HepG2 (cell line): ENCODE measurements at regions not wholly inside any gene's neighbourhood (a gene's known extent, or its start where the extent isn't known, plus 50 kb on each side); places are given as distances from the start of the nearest gene placed in this dataset.

ENCODE experiments used
- ATAC-seq: fragments of 200-7000 bp; cut with Tn5 transposase; 3 replicates; pipeline ENCODE4 v1.9.1; 2020; ENCODE audit warnings: mild to moderate bottlenecking, moderate library complexity
- BruUV-seq: library from RNA; stranded (reverse); fragments of 400-500 nt; replicated peaks from 2 replicates; lab custom pipeline; 2021; lab: Mats Ljungman, UMichigan
- CTCF ChIA-PET: fragments of 300-600 bp; formaldehyde crosslinking; extraction: SDS; loops from one replicate; lab custom pipeline; 2021; ENCODE audit warnings: low total read pairs, inconsistent platforms, low intra/inter-chr PET ratio; lab: Yijun Ruan, JAX
- POLR2A ChIA-PET: fragments of 350-600 bp; sonication (Branson Sonifier 250); formaldehyde crosslinking; loops from one replicate; lab custom pipeline; 2020; ENCODE audit warnings: antibody characterized with exemption, inconsistent platforms; lab: Yijun Ruan, JAX
- DNase-seq: peaks from one replicate; pipeline ENCODE4 v3.0.0-alpha.2; 2015; ENCODE audit warnings: low spot score
- FAIRE-seq: peaks from 3 replicates; lab custom pipeline; 2011; peaks lifted over from hg19 to GRCh38; lab: Jason Lieb, UNC
- H2AFZ ChIP-seq: one replicate; pipeline ENCODE4 v1.6.1; 2011; ENCODE audit warnings: low read length, inconsistent platforms
- H3K27ac ChIP-seq: fragments of 300-600 bp; 3 replicates; pipeline ENCODE4 v1.8.0; 2011; ENCODE audit warnings: mixed run types, mild to moderate bottlenecking, mixed read lengths, low read length, inconsistent platforms; ENCODE audit not compliant: insufficient read depth; ENCODE audit errors: extremely low read length
- H3K27me3 ChIP-seq, 2 experiments: fragments of 200-600 bp in 1 of 2; 2 replicates in 1 of 2; 3 replicates in 1 of 2; pipeline versions ENCODE4 v1.6.0 to v1.8.0; 2011; ENCODE audit warnings: low read length in 2 of 2, mild to moderate bottlenecking in 2 of 2, moderate library complexity in 2 of 2, inconsistent platforms in 1 of 2; ENCODE audit not compliant: insufficient read depth in 2 of 2, control insufficient read depth in 1 of 2
- H3K36me3 ChIP-seq, 2 experiments: fragments of 200-600 bp in 1 of 2; replicated peaks in 1 of 2; 2 replicates in 1 of 2; 3 replicates in 1 of 2; pipeline versions ENCODE4 v1.5.1 to v1.8.0; 2011; ENCODE audit warnings: low read length in 2 of 2, inconsistent platforms in 1 of 2; ENCODE audit not compliant: insufficient read depth in 2 of 2, control insufficient read depth in 1 of 2
- H3K4me1 ChIP-seq: 2 replicates; pipeline ENCODE4 v1.5.1; 2012; ENCODE audit warnings: low read length, inconsistent platforms; ENCODE audit not compliant: insufficient read depth
- H3K4me2 ChIP-seq: 2 replicates; pipeline ENCODE4 v1.6.0; 2011; ENCODE audit warnings: low read depth, low read length, inconsistent platforms
- H3K4me3 ChIP-seq, 3 experiments: fragments of 200-600 bp in 1 of 3; sonication (generic), shearing (Covaris generic) in 1 of 3; replicated peaks in 1 of 3; 2 replicates each; pipeline ENCODE4 v1.5.1; 2011 to 2016; ENCODE audit warnings: low read length in 3 of 3, inconsistent platforms in 2 of 3, low read depth in 2 of 3, mild to moderate bottlenecking in 2 of 3, control low read depth in 1 of 3, mixed read lengths in 1 of 3; ENCODE audit not compliant: insufficient read depth in 1 of 3
- H3K79me2 ChIP-seq: one replicate; pipeline ENCODE4 v1.6.1; 2011; ENCODE audit warnings: low read length, inconsistent platforms; ENCODE audit not compliant: insufficient read depth
- H3K9ac ChIP-seq: 2 replicates; pipeline ENCODE4 v1.6.0; 2011; ENCODE audit warnings: mild to moderate bottlenecking, low read depth, low read length, inconsistent platforms; ENCODE audit not compliant: insufficient read depth
- H3K9me3 ChIP-seq: 2 replicates; pipeline ENCODE4 v1.5.1; 2012; ENCODE audit warnings: mild to moderate bottlenecking, low read length
- H4K20me1 ChIP-seq: 2 replicates; pipeline ENCODE4 v1.6.0; 2011; ENCODE audit warnings: inconsistent platforms, mild to moderate bottlenecking, low read length, moderate library complexity; ENCODE audit not compliant: insufficient read depth
- ATF7 ChIP-seq, 2 experiments: fragments of 450-650 bp in 1 of 2; sonication (generic) in 1 of 2; formaldehyde crosslinking in 1 of 2; IDR thresholded peaks; 2 replicates each; pipeline versions ENCODE4 v1.4.0 to v1.6.1; 2016 to 2020; ENCODE audit warnings: antibody characterized with exemption in 1 of 2, mild to moderate bottlenecking in 1 of 2, missing genetic modification reagents in 1 of 2
- CEBPB ChIP-seq: IDR thresholded peaks from 2 replicates; pipeline ENCODE4 v1.6.1; 2011; ENCODE audit warnings: low read depth, low read length, improper control_type of control experiment, borderline replicate concordance
- DNMT1 ChIP-seq: sonication (generic); formaldehyde crosslinking; IDR thresholded peaks from 2 replicates; pipeline ENCODE4 v1.5.1; 2020; ENCODE audit warnings: mild to moderate bottlenecking, missing genetic modification reagents
- FOXK2 ChIP-seq: fragments of 450-650 bp; IDR thresholded peaks from 2 replicates; pipeline ENCODE4 v1.6.1; 2016
- GABPA ChIP-seq, 2 experiments: IDR thresholded peaks; 2 replicates each; pipeline ENCODE4 v1.6.1; 2011 to 2016; ENCODE audit warnings: low read depth in 2 of 2, low read length in 1 of 2, missing biosample characterization in 1 of 2, missing genetic modification characterization in 1 of 2
- HNF1B ChIP-seq: sonication (generic); formaldehyde crosslinking; IDR thresholded peaks from 2 replicates; pipeline ENCODE4 v1.5.1; 2020; ENCODE audit warnings: mild to moderate bottlenecking, moderate library complexity, missing genetic modification reagents
- MED8 ChIP-seq: sonication (generic); formaldehyde crosslinking; IDR thresholded peaks from 2 replicates; pipeline ENCODE4 v1.8.1; 2023; ENCODE audit warnings: mild to moderate bottlenecking, missing genetic modification reagents; ENCODE audit not compliant: insufficient replicate concordance
- MTF1 ChIP-seq: sonication (generic); formaldehyde crosslinking; IDR thresholded peaks from 2 replicates; pipeline ENCODE4 v1.5.0; 2020; ENCODE audit warnings: missing genetic modification reagents
- RBM22 ChIP-seq: fragments of 200-400 bp; formaldehyde crosslinking; optimal IDR thresholded peaks from 2 replicates; pipeline ENCODE3; 2017; ENCODE audit warnings: mild to moderate bottlenecking, low read length, moderate library complexity
- SRSF4 ChIP-seq: fragments of 200-400 bp; formaldehyde crosslinking; IDR thresholded peaks from one replicate; pipeline ENCODE4 v1.6.1; 2018; ENCODE audit warnings: mild to moderate bottlenecking, low read depth, low read length, moderate library complexity; ENCODE audit not compliant: poor library complexity, severe bottlenecking
- ZNF234 ChIP-seq: sonication (generic); formaldehyde crosslinking; conservative IDR thresholded peaks from 2 replicates; pipeline ENCODE4 v1.5.1; 2020; ENCODE audit warnings: mild to moderate bottlenecking, missing genetic modification reagents
- ZNF552 ChIP-seq: sonication (generic); formaldehyde crosslinking; IDR thresholded peaks from 2 replicates; pipeline ENCODE4 v1.9.0; 2022; ENCODE audit warnings: missing genetic modification reagents, mild to moderate bottlenecking, borderline replicate concordance
- ZNF629 ChIP-seq: sonication (generic); formaldehyde crosslinking; conservative IDR thresholded peaks from 2 replicates; pipeline ENCODE4 v1.5.0; 2020; ENCODE audit warnings: missing genetic modification reagents
- WGBS: methylation state at CpG from one replicate; pipeline ENCODE4 v1.1.6; 2017; ENCODE audit warnings: low lambda C conversion rate; 5-methylcytosine and 5-hydroxymethylcytosine counted together
- in situ Hi-C: cut with HindIII; loops from 2 replicates; pipeline ENCODE4 v1.10.0; 2017; ENCODE audit warnings: low pct_unique_long_range_greater_than_20kb; ENCODE audit not compliant: extremely low pct_ligation_motif_present
- intact Hi-C: fragments of 100-400 bp; cut with micrococcal nuclease; formaldehyde crosslinking; loops from one replicate; pipeline ENCODE4 v1.10.0; 2022; ENCODE audit not compliant: unreplicated experiment
- TF ChIP-seq, protein P1 (sequence below): fragments of 450-650 bp; IDR thresholded peaks from 2 replicates; pipeline ENCODE4 v1.6.1; 2016

DNA sequence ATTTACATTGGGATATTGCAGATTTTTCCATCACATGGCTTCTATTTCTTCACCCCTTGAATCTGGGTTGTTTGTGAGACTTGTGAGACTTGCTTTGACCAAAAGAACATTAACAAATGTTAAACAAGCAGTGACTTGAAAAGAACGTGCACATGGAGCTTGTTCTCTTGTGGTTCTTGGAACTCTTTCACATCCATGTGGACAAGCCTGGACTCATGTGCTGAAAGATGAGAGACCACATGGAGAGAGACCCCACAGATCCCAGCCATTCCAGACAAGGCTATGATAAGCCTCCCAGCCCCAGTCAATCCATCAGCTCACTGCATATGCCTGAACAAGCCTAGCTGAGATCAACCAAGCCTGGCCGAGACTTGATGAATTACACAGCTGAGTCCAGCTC is 1365.7 kb upstream of the GJE1 start:
- H3K27me3 ChIP-seq, result no peaks in the 10 kb centered on the region
- ATAC-seq (no peak), DNase-seq (no peak), FAIRE-seq (no peak)
- no peak overlapping the region for H3K27ac ChIP-seq
- ChIA-PET CTCF (no interaction called here), POLR2A (no interaction called here)
- intact Hi-C loops, result no loop called here
- no peaks in the 10 kb centered on the region for H3K4me1 ChIP-seq
- WGBS, result 51% methylated on average over 2 of the region's 2 CpGs
- BruUV-seq, result no TSS peak
- H3K9ac ChIP-seq, result no peak overlapping the region
- in situ Hi-C loops, result no loop called here
- H2AFZ ChIP-seq, result no peak overlapping the region
- H3K36me3 ChIP-seq, result no peaks in the 10 kb centered on the region
- H4K20me1 ChIP-seq, result no peaks in the 10 kb centered on the region
- no peaks in the 10 kb centered on the region for H3K79me2 ChIP-seq
- peaks cover 71% of the 10 kb centered on the region for H3K9me3 ChIP-seq
- no peak overlapping the region for H3K4me3 ChIP-seq
- H3K4me2 ChIP-seq, result no peak overlapping the region
- TF ChIP-seq GABPA (IDR thresholded peaks at IDR 0.05; ENCODE audit: low read depth, low read length) (no peak), GABPA (CRISPR knock-in tag; IDR thresholded peaks at IDR 0.05; ENCODE audit: low read depth) (no peak), RBM22 (peak; percentile 27), MTF1 (CRISPR knock-in tag) (no peak), ZNF552 (CRISPR knock-in tag) (no peak)
- TF ChIP-seq, protein P1, sequence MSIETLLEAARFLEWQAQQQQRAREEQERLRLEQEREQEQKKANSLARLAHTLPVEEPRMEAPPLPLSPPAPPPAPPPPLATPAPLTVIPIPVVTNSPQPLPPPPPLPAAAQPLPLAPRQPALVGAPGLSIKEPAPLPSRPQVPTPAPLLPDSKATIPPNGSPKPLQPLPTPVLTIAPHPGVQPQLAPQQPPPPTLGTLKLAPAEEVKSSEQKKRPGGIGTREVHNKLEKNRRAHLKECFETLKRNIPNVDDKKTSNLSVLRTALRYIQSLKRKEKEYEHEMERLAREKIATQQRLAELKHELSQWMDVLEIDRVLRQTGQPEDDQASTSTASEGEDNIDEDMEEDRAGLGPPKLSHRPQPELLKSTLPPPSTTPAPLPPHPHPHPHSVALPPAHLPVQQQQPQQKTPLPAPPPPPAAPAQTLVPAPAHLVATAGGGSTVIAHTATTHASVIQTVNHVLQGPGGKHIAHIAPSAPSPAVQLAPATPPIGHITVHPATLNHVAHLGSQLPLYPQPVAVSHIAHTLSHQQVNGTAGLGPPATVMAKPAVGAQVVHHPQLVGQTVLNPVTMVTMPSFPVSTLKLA, result peak; percentile 64

- no TSS peak for BruUV-seq
- H2AFZ ChIP-seq, result no peak overlapping the region
- H3K4me2 ChIP-seq, result no peak overlapping the region
- in situ Hi-C loops, result no loop called here
- peak; percentile 33; the same call in 1 of the 2 replicates for TF ChIP-seq ZNF629 (CRISPR knock-in tag)
- TF ChIP-seq MED8, result no peak
- TF ChIP-seq ATF7 (IDR thresholded peaks at IDR 0.05), result peak; percentile 54
- no peak for TF ChIP-seq ATF7 (CRISPR knock-in tag; IDR thresholded peaks at IDR 0.05)
- no peak for TF ChIP-seq ZNF234
- TF ChIP-seq DNMT1, result no peak
- peak; percentile 54; the same call in 1 of the 2 replicates for TF ChIP-seq CEBPB
- no peak for TF ChIP-seq SRSF4
- TF ChIP-seq HNF1B (CRISPR knock-in tag), result no peak
- no peak for TF ChIP-seq FOXK2
- FAIRE-seq, result no peak
- no peaks in the 10 kb centered on the region for H3K4me1 ChIP-seq
- no peak overlapping the region for H3K9ac ChIP-seq
- H3K27me3 ChIP-seq, result no peaks in the 10 kb centered on the region
- H3K79me2 ChIP-seq, result no peaks in the 10 kb centered on the region
- no peak for DNase-seq
- H4K20me1 ChIP-seq, result no peaks in the 10 kb centered on the region
- peaks cover 18% of the 10 kb centered on the region for H3K9me3 ChIP-seq
- ChIA-PET POLR2A (no interaction called here), CTCF (no interaction called here)
- no peak for ATAC-seq
- H3K4me3 ChIP-seq, result no peak overlapping the region
- intact Hi-C loops, result no loop called here
- H3K27ac ChIP-seq, result no peak overlapping the region
- WGBS, result 42% methylated on average over 3 of the region's 3 CpGs
- no peaks in the 10 kb centered on the region for H3K36me3 ChIP-seq
These were observed 1374.4 kb upstream of the GJE1 start for GRCh38 chr6:140758169-140758877.
